ENCODE measurements at regions not wholly inside any gene's neighbourhood (a gene's known extent, or its start where the extent isn't known, plus 50 kb on each side); places are given as distances from the start of the nearest gene placed in this dataset.

GRCh38 chr4:14790494-14790893 lies 211.8 kb upstream of the CPEB2 start:
- TF ChIP-seq, protein P1, sequence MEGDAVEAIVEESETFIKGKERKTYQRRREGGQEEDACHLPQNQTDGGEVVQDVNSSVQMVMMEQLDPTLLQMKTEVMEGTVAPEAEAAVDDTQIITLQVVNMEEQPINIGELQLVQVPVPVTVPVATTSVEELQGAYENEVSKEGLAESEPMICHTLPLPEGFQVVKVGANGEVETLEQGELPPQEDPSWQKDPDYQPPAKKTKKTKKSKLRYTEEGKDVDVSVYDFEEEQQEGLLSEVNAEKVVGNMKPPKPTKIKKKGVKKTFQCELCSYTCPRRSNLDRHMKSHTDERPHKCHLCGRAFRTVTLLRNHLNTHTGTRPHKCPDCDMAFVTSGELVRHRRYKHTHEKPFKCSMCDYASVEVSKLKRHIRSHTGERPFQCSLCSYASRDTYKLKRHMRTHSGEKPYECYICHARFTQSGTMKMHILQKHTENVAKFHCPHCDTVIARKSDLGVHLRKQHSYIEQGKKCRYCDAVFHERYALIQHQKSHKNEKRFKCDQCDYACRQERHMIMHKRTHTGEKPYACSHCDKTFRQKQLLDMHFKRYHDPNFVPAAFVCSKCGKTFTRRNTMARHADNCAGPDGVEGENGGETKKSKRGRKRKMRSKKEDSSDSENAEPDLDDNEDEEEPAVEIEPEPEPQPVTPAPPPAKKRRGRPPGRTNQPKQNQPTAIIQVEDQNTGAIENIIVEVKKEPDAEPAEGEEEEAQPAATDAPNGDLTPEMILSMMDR (IDR thresholded peaks at IDR 0.05), result no peak
- TF ChIP-seq POLR2AphosphoS5 (IDR thresholded peaks at IDR 0.05), result no peak
- TF ChIP-seq POLR2A (IDR thresholded peaks at IDR 0.05), result no peak
